ENCODE measurements at regions not wholly inside any gene's neighbourhood (a gene's known extent, or its start where the extent isn't known, plus 50 kb on each side); places are given as distances from the start of the nearest gene placed in this dataset.

- no peaks in the 10 kb centered on the region; the same call in 1 of the 2 replicates for H3K27me3 ChIP-seq (ENCODE audit: control insufficient read depth, low read length)
- no peak overlapping the region for H3K4me3 ChIP-seq (ENCODE audit: low read length)
- no peaks in the 10 kb centered on the region for H3K9me3 ChIP-seq (ENCODE audit: control insufficient read depth, insufficient read depth, low read length)
- H3K4me2 ChIP-seq (ENCODE audit: low read length) = no peak overlapping the region
- H3F3A ChIP-seq (ENCODE audit: control insufficient read depth, insufficient read depth) = no peaks in the 10 kb centered on the region
- no peaks in the 10 kb centered on the region for H3K79me2 ChIP-seq (ENCODE audit: control insufficient read depth, low read length)
- TF ChIP-seq CTCF (IDR thresholded peaks at IDR 0.05; ENCODE audit: low read depth, low read length, poor library complexity, severe bottlenecking) = no peak
- TF ChIP-seq EZH2phosphoT487 (IDR thresholded peaks at IDR 0.05; ENCODE audit: borderline replicate concordance, low read length) = no peak
- no peak overlapping the region for H3K27ac ChIP-seq (ENCODE audit: low read depth, low read length)
- no peaks in the 10 kb centered on the region for H3K36me3 ChIP-seq (ENCODE audit: control insufficient read depth, low read length)
- H3K4me1 ChIP-seq (ENCODE audit: control insufficient read depth, low read length) = peaks cover 6% of the 10 kb centered on the region; the same call in 1 of the 2 replicates
- no peaks in the 10 kb centered on the region for H4K20me1 ChIP-seq (ENCODE audit: control insufficient read depth, insufficient read depth, low read depth, low read length)
- H3K9me2 ChIP-seq (replicated peaks; ENCODE audit: control insufficient read depth, low read length) = no peaks in the 10 kb centered on the region
These were observed 199.2 kb downstream of the TM9SF2 start for GRCh38 chr13:99700468-99700867.

- no peak overlapping the region for H3K4me3 ChIP-seq (ENCODE audit: low read length)
- no peak for TF ChIP-seq EZH2phosphoT487 (IDR thresholded peaks at IDR 0.05; ENCODE audit: borderline replicate concordance, low read length)
- no peaks in the 10 kb centered on the region for H3K9me2 ChIP-seq (replicated peaks; ENCODE audit: control insufficient read depth, low read length)
- H3F3A ChIP-seq (ENCODE audit: control insufficient read depth, insufficient read depth) = no peaks in the 10 kb centered on the region
- no peaks in the 10 kb centered on the region; the same call in 1 of the 2 replicates for H3K27me3 ChIP-seq (ENCODE audit: control insufficient read depth, low read length)
- H3K27ac ChIP-seq (ENCODE audit: low read depth, low read length) = no peak overlapping the region
- H4K20me1 ChIP-seq (ENCODE audit: control insufficient read depth, insufficient read depth, low read depth, low read length) = no peaks in the 10 kb centered on the region
- no peaks in the 10 kb centered on the region for H3K79me2 ChIP-seq (ENCODE audit: control insufficient read depth, low read length)
- peaks cover 6% of the 10 kb centered on the region; the same call in 1 of the 2 replicates for H3K4me1 ChIP-seq (ENCODE audit: control insufficient read depth, low read length)
- no peaks in the 10 kb centered on the region for H3K9me3 ChIP-seq (ENCODE audit: control insufficient read depth, insufficient read depth, low read length)
- H3K4me2 ChIP-seq (ENCODE audit: low read length) = no peak overlapping the region
- H3K36me3 ChIP-seq (ENCODE audit: control insufficient read depth, low read length) = no peaks in the 10 kb centered on the region
These were observed 197.5 kb downstream of the TM9SF2 start for GRCh38 chr13:99698816-99699099.

- Histone ChIP-seq H3K9me3 (ENCODE audit: control insufficient read depth, insufficient read depth, low read length) (no peaks in the 10 kb centered on the region), H3K36me3 (ENCODE audit: control insufficient read depth, low read length) (no peaks in the 10 kb centered on the region)
- TF ChIP-seq CTCF (IDR thresholded peaks at IDR 0.05; ENCODE audit: low read depth, low read length, poor library complexity, severe bottlenecking) = no peak
- no peak for TF ChIP-seq EZH2phosphoT487 (IDR thresholded peaks at IDR 0.05; ENCODE audit: borderline replicate concordance, low read length)
These were observed 196.9 kb downstream of the TM9SF2 start for GRCh38 chr13:99698010-99698815.

GRCh38 chr13:99695857-99696256 is 194.6 kb downstream of the TM9SF2 start:
- no peak for TF ChIP-seq CTCF (IDR thresholded peaks at IDR 0.05; ENCODE audit: low read depth, low read length, poor library complexity, severe bottlenecking)
- no peak for TF ChIP-seq EZH2phosphoT487 (IDR thresholded peaks at IDR 0.05; ENCODE audit: borderline replicate concordance, low read length)
- Histone ChIP-seq H3K9me2 (replicated peaks; ENCODE audit: control insufficient read depth, low read length) (no peaks in the 10 kb centered on the region), H3K4me3 (ENCODE audit: low read length) (no peak overlapping the region), H3K4me1 (ENCODE audit: control insufficient read depth, low read length) (peaks cover 6% of the 10 kb centered on the region; the same call in 1 of the 2 replicates), H3K9me3 (ENCODE audit: control insufficient read depth, insufficient read depth, low read length) (no peaks in the 10 kb centered on the region), H4K20me1 (ENCODE audit: control insufficient read depth, insufficient read depth, low read depth, low read length) (no peaks in the 10 kb centered on the region), H3K4me2 (ENCODE audit: low read length) (no peak overlapping the region), H3K36me3 (ENCODE audit: control insufficient read depth, low read length) (no peaks in the 10 kb centered on the region), H3K27me3 (ENCODE audit: control insufficient read depth, low read length) (no peaks in the 10 kb centered on the region), H3F3A (ENCODE audit: control insufficient read depth, insufficient read depth) (no peaks in the 10 kb centered on the region), H3K79me2 (ENCODE audit: control insufficient read depth, low read length) (no peaks in the 10 kb centered on the region), H3K27ac (ENCODE audit: low read depth, low read length) (no peak overlapping the region)

More at GRCh38 chr13:99698010-99698815, 196.9 kb downstream of the TM9SF2 start:
- Histone ChIP-seq H3F3A (ENCODE audit: control insufficient read depth, insufficient read depth) (no peaks in the 10 kb centered on the region), H3K27ac (ENCODE audit: low read depth, low read length) (no peak overlapping the region), H4K20me1 (ENCODE audit: control insufficient read depth, insufficient read depth, low read depth, low read length) (no peaks in the 10 kb centered on the region), H3K4me2 (ENCODE audit: low read length) (no peak overlapping the region), H3K9me2 (replicated peaks; ENCODE audit: control insufficient read depth, low read length) (no peaks in the 10 kb centered on the region), H3K4me1 (ENCODE audit: control insufficient read depth, low read length) (peaks cover 6% of the 10 kb centered on the region; the same call in 1 of the 2 replicates), H3K4me3 (ENCODE audit: low read length) (no peak overlapping the region), H3K79me2 (ENCODE audit: control insufficient read depth, low read length) (no peaks in the 10 kb centered on the region), H3K27me3 (ENCODE audit: control insufficient read depth, low read length) (no peaks in the 10 kb centered on the region; the same call in 1 of the 2 replicates)
